ENCODE measurements at regions not wholly inside any gene's neighbourhood (a gene's known extent, or its start where the extent isn't known, plus 50 kb on each side); places are given as distances from the start of the nearest gene placed in this dataset.

- TF ChIP-seq CTCF (IDR thresholded peaks at IDR 0.05) = no peak
- TF ChIP-seq POLR2A (IDR thresholded peaks at IDR 0.05) = no peak
Measured at GRCh38 chr7:125184801-125185200, 255.2 kb upstream of the POT1 start.
